Neural progenitor cell (in vitro differentiated cells): ENCODE measurements at regions not wholly inside any gene's neighbourhood (a gene's known extent, or its start where the extent isn't known, plus 50 kb on each side); places are given as distances from the start of the nearest gene placed in this dataset.
A peak's percentile ranks its signal among the peaks of the same experiment; 100 is the strongest.
"Not testable (repeated sequence)": the region's sequence is repeated elsewhere in the genome, so short reads cannot be mapped to it uniquely, and the experiment has no call there.

ENCODE experiments used
- DNase-seq: peaks from one replicate; pipeline ENCODE4 v3.0.0-alpha.2; 2016; ENCODE audit warnings: low spot score
- H2AFZ ChIP-seq: fragments of 200-600 bp; sonication (generic); replicated peaks from 2 replicates; pipeline ENCODE4 v1.6.1; 2016; ENCODE audit warnings: antibody characterized with exemption
- H3F3A ChIP-seq: fragments of 200-600 bp; sonication (generic); 2 replicates; pipeline ENCODE4 v1.6.1; 2016; ENCODE audit warnings: antibody characterized with exemption, low read depth
- H3K27ac ChIP-seq: fragments of 200-600 bp; sonication (generic); 2 replicates; pipeline ENCODE4 v1.5.1; 2016; ENCODE audit warnings: mild to moderate bottlenecking
- H3K27me3 ChIP-seq: fragments of 200-600 bp; sonication (generic); 2 replicates; pipeline ENCODE4 v1.6.1; 2016; ENCODE audit warnings: mild to moderate bottlenecking, moderate library complexity
- H3K36me3 ChIP-seq: fragments of 200-600 bp; sonication (generic); 2 replicates; pipeline ENCODE4 v1.5.1; 2016
- H3K4me1 ChIP-seq: fragments of 200-600 bp; sonication (generic); 2 replicates; pipeline ENCODE4 v1.6.1; 2016; ENCODE audit warnings: mixed run types
- H3K4me2 ChIP-seq: fragments of 200-600 bp; sonication (generic); 2 replicates; pipeline ENCODE4 v1.6.1; 2016
- H3K4me3 ChIP-seq: fragments of 200-600 bp; sonication (generic); 2 replicates; pipeline ENCODE4 v1.5.1; 2016
- H3K79me2 ChIP-seq: fragments of 200-600 bp; sonication (generic); 2 replicates; pipeline ENCODE4 v1.6.1; 2016; ENCODE audit warnings: low read depth
- H3K9ac ChIP-seq: fragments of 200-600 bp; sonication (generic); 2 replicates; pipeline ENCODE4 v1.6.1; 2016
- H3K9me3 ChIP-seq: fragments of 200-600 bp; sonication (generic); 2 replicates; pipeline ENCODE4 v1.5.1; 2016; ENCODE audit warnings: low read depth
- H4K20me1 ChIP-seq: fragments of 200-600 bp; sonication (generic); 2 replicates; pipeline ENCODE4 v1.6.1; 2016; ENCODE audit warnings: low read depth
- H3K27ac Mint-ChIP-seq: 3 replicates; pipeline ENCODE4 v1.8.0; 2021; ENCODE audit warnings: mixed read lengths
- H3K27me3 Mint-ChIP-seq: 2 replicates; pipeline ENCODE4 v1.8.0; 2022; ENCODE audit warnings: low read depth, mild to moderate bottlenecking, inconsistent platforms, moderate library complexity, mixed read lengths; ENCODE audit not compliant: insufficient read depth
- H3K36me3 Mint-ChIP-seq: 3 replicates; pipeline ENCODE4 v1.8.0; 2021; ENCODE audit warnings: mixed read lengths
- H3K4me1 Mint-ChIP-seq: 3 replicates; pipeline ENCODE4 v1.8.0; 2021; ENCODE audit warnings: mixed read lengths
- H3K4me3 Mint-ChIP-seq: 3 replicates; pipeline ENCODE4 v1.8.0; 2021; ENCODE audit warnings: mild to moderate bottlenecking, moderate library complexity, mixed read lengths
- H3K9me3 Mint-ChIP-seq: 3 replicates; pipeline ENCODE4 v1.8.0; 2020; ENCODE audit warnings: mixed read lengths
- EZH2 ChIP-seq: fragments of 200-600 bp; sonication (generic); IDR thresholded peaks from 2 replicates; pipeline ENCODE4 v1.6.1; 2017; ENCODE audit warnings: antibody characterized with exemption, mild to moderate bottlenecking, moderate library complexity
- EZH2phosphoT487 ChIP-seq: fragments of 200-600 bp; sonication (generic); IDR thresholded peaks from 2 replicates; pipeline ENCODE4 v1.6.1; 2017; ENCODE audit warnings: antibody characterized with exemption
- TF ChIP-seq, protein P1 (sequence below): fragments of 200-600 bp; sonication (generic); IDR thresholded peaks from 2 replicates; pipeline ENCODE4 v1.5.1; 2017; ENCODE audit warnings: antibody characterized with exemption, mild to moderate bottlenecking

DNA sequence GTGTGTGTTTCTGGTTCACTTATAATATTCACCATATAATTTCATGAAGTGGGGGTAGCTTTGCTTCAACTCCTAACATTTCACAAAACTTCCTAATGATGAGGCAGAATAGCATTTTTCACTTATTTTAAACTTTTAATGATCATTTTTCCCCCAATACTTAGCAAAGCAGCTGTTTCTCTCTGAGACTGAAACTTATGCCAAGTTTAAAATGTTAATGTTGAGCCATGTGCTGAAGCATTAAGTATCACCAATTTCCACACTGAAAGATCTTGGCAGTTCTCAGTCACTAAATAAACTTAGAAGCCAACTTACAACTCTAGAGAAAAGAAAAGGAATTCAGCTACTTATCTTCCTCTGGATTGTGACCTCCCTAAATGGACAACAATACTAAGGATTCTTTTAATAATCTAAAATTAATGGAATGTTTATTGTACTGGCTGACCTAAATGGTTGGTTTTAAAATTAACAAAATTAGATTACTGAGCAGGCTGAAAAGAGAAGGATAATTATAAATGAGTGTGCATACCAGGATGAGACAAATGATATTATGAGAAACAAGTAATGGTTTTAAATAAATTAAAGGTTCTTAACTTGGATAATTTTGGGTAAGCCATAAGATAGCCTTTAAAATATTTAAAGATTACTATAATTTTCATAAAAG is 1429.4 kb upstream of the ADGRL3 start:
- no peaks in the 10 kb centered on the region for H3K36me3 Mint-ChIP-seq
- no peak overlapping the region for H3K4me2 ChIP-seq
- no peaks in the 10 kb centered on the region for H3K27me3 Mint-ChIP-seq
- H4K20me1 ChIP-seq, result no peaks in the 10 kb centered on the region
- H3K4me3 ChIP-seq, result no peak overlapping the region
- no peaks in the 10 kb centered on the region for H3K27me3 ChIP-seq
- H3F3A ChIP-seq, result no peaks in the 10 kb centered on the region
- H3K9ac ChIP-seq, result no peak overlapping the region
- H3K4me1 ChIP-seq, result no peaks in the 10 kb centered on the region
- H3K79me2 ChIP-seq, result no peaks in the 10 kb centered on the region
- no peak for DNase-seq
- H3K4me1 Mint-ChIP-seq, result no peaks in the 10 kb centered on the region
- H3K4me3 Mint-ChIP-seq, result no peak overlapping the region
- no peaks in the 10 kb centered on the region for H3K9me3 Mint-ChIP-seq
- no peak overlapping the region for H2AFZ ChIP-seq
- H3K9me3 ChIP-seq, result no peaks in the 10 kb centered on the region
- TF ChIP-seq EZH2phosphoT487, result no peak
- no peak for TF ChIP-seq EZH2
- TF ChIP-seq, protein P1, sequence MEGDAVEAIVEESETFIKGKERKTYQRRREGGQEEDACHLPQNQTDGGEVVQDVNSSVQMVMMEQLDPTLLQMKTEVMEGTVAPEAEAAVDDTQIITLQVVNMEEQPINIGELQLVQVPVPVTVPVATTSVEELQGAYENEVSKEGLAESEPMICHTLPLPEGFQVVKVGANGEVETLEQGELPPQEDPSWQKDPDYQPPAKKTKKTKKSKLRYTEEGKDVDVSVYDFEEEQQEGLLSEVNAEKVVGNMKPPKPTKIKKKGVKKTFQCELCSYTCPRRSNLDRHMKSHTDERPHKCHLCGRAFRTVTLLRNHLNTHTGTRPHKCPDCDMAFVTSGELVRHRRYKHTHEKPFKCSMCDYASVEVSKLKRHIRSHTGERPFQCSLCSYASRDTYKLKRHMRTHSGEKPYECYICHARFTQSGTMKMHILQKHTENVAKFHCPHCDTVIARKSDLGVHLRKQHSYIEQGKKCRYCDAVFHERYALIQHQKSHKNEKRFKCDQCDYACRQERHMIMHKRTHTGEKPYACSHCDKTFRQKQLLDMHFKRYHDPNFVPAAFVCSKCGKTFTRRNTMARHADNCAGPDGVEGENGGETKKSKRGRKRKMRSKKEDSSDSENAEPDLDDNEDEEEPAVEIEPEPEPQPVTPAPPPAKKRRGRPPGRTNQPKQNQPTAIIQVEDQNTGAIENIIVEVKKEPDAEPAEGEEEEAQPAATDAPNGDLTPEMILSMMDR, result no peak
- no peak overlapping the region for H3K27ac Mint-ChIP-seq
- H3K36me3 ChIP-seq, result no peaks in the 10 kb centered on the region
- no peak overlapping the region for H3K27ac ChIP-seq

DNA sequence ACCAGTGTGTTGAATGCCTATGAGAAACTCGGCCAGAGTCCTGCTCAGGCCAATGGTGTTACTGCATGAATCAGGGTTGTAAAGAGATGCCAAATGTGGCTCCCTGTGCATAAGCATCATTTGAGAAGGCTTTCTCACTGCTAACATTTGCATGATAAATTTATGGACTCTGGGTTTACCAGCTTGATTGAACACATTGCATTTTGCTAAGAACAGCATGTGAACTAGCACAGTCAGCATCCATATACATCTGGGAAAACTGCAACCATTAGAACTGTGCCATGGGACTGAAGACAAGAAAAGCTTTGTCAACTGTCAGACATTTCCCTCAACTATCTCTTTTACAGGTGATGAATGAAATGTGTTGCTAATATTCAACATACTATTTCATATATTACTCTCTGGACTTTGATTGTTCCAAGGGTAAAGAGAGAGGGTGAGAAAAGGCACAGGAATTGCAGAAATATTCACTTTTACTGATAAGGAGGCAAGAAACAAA is 1427.4 kb upstream of the ADGRL3 start:
- H3K27ac Mint-ChIP-seq, result no peak overlapping the region
- DNase-seq, result no peak
- Histone ChIP-seq H3K79me2 (no peaks in the 10 kb centered on the region), H3K9ac (no peak overlapping the region), H3K27ac (no peak overlapping the region), H2AFZ (no peak overlapping the region), H3K4me3 (no peak overlapping the region), H4K20me1 (no peaks in the 10 kb centered on the region), H3K27me3 (no peaks in the 10 kb centered on the region), H3F3A (no peaks in the 10 kb centered on the region), H3K36me3 (no peaks in the 10 kb centered on the region), H3K9me3 (no peaks in the 10 kb centered on the region), H3K4me1 (no peaks in the 10 kb centered on the region), H3K4me2 (no peak overlapping the region)
- no peaks in the 10 kb centered on the region for H3K27me3 Mint-ChIP-seq
- TF ChIP-seq EZH2 (no peak), EZH2phosphoT487 (no peak)
- TF ChIP-seq, protein P1, result no peak
- H3K9me3 Mint-ChIP-seq, result no peaks in the 10 kb centered on the region
- no peaks in the 10 kb centered on the region for H3K36me3 Mint-ChIP-seq
- no peak overlapping the region for H3K4me3 Mint-ChIP-seq
- no peaks in the 10 kb centered on the region for H3K4me1 Mint-ChIP-seq

DNA sequence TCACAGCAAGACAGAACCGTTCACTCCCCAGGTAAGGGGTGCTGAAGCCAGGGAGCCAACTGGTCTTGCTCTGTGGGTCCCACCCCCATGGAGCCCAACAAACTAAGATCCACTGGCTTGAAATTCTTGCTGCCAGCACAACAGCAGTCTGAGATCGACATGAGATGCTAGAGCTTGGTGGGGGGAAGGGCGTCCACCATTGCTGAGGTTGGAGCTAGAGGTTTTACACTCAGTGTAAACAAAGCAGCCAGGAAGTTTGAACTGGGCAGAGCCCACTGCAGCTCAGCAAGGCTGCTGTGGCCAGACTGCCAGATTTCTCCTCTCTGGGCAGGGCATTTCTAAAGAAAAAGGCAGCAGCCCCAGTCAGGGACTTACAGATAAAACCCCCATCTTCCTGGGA is 1419.9 kb upstream of the ADGRL3 start:
- H3K9me3 Mint-ChIP-seq, H4K20me1 ChIP-seq, H3K4me3 ChIP-seq, DNase-seq, H3K4me3 Mint-ChIP-seq, H3K4me2 ChIP-seq, H3K27ac Mint-ChIP-seq, H3K27me3 ChIP-seq, H3K9me3 ChIP-seq, H3K4me1 ChIP-seq, H3K36me3 ChIP-seq, H3K27me3 Mint-ChIP-seq, H3K79me2 ChIP-seq, H3K9ac ChIP-seq, H3K36me3 Mint-ChIP-seq, H3K4me1 Mint-ChIP-seq, H3F3A ChIP-seq, H3K27ac ChIP-seq: not testable (repeated sequence)
- peak overlapping the region; percentile 90 for H2AFZ ChIP-seq

DNA sequence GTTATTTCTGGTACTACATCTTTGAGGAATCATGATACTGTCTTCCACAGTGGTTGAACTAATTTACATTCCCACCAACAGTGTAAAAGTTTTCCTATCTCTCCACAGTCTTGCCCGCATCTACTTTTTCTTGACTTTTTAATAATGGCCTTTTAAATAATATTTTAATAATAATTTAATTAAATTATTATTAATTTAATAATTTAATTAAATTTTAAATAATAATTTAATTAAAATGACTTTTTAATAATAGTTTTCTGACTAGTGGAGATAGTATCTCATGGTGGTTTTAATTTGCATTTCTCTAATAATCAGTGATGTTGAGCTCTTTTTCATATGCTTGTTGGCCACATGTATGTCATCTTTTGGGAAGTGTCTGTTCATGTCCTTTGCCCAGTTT is 1395.0 kb upstream of the ADGRL3 start:
- H3K9me3 ChIP-seq, result no peaks in the 10 kb centered on the region
- H3F3A ChIP-seq, result no peaks in the 10 kb centered on the region
- no peak overlapping the region for H3K4me3 ChIP-seq
- no peak overlapping the region for H3K4me3 Mint-ChIP-seq
- no peaks in the 10 kb centered on the region for H3K27me3 ChIP-seq
- no peak for DNase-seq
- H3K36me3 Mint-ChIP-seq, result no peaks in the 10 kb centered on the region
- H3K27ac ChIP-seq, result no peak overlapping the region
- H4K20me1 ChIP-seq, result no peaks in the 10 kb centered on the region
- H2AFZ ChIP-seq, result no peak overlapping the region
- TF ChIP-seq, protein P1, result no peak
- TF ChIP-seq EZH2 (no peak), EZH2phosphoT487 (no peak)
- H3K27ac Mint-ChIP-seq, result no peak overlapping the region
- H3K9ac ChIP-seq, result no peak overlapping the region
- H3K4me2 ChIP-seq, result no peak overlapping the region
- H3K36me3 ChIP-seq, result no peaks in the 10 kb centered on the region
- H3K27me3 Mint-ChIP-seq, result peaks cover 3% of the 10 kb centered on the region
- no peaks in the 10 kb centered on the region for H3K4me1 Mint-ChIP-seq
- peaks cover 14% of the 10 kb centered on the region for H3K9me3 Mint-ChIP-seq
- no peaks in the 10 kb centered on the region for H3K4me1 ChIP-seq
- no peaks in the 10 kb centered on the region for H3K79me2 ChIP-seq
